ENCODE measurements at regions not wholly inside any gene's neighbourhood (a gene's known extent, or its start where the extent isn't known, plus 50 kb on each side); places are given as distances from the start of the nearest gene placed in this dataset.

DNA sequence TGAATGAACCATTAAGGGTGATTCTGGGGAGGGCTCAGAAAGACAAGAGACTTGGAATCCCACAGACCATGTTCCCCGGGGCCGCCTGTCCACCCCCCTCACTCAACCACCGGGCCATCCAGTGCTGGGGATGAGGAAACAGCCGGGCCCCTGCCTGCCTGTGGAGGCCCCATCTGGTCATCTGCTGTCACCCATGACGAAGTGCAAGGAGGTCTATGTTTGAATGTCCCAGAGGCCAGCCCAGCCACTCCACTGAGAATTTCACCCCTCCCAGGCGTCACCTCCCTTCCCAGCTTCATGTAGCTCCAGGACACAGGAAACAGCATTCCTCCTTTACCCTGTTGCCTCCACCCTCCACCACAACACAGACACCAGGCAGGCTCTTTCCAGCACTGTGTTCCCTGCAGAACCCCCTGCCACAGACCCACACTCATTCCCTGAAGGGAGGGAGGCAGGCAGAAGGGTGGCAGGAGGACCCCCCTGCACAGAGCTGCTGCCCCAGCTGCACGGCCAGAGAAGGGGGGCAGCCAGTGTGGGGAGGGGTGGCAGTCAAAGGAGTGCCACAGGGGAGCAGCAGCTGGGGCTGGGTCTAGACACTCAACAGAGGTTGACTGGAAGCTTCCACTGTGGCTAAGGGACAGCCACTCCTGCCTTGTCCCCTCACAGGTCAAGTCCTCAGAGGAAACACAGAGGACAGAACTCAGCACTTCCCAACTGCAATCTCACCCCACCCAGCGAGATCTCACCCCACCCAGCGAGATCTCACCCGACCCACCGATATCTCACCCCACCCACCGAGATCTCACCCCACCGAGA is 50.3 kb upstream of the PPP2R5C start:
- Histone ChIP-seq H3K4me3 (no peak overlapping the region), H3K27me3 (no peaks in the 10 kb centered on the region), H3K36me3 (no peaks in the 10 kb centered on the region), H3K9me3 (no peaks in the 10 kb centered on the region)
- DNase-seq, result no peak
